ENCODE measurements at regions not wholly inside any gene's neighbourhood (a gene's known extent, or its start where the extent isn't known, plus 50 kb on each side); places are given as distances from the start of the nearest gene placed in this dataset.
"Not testable (repeated sequence)": the region's sequence is repeated elsewhere in the genome, so short reads cannot be mapped to it uniquely, and the experiment has no call there.

DNA sequence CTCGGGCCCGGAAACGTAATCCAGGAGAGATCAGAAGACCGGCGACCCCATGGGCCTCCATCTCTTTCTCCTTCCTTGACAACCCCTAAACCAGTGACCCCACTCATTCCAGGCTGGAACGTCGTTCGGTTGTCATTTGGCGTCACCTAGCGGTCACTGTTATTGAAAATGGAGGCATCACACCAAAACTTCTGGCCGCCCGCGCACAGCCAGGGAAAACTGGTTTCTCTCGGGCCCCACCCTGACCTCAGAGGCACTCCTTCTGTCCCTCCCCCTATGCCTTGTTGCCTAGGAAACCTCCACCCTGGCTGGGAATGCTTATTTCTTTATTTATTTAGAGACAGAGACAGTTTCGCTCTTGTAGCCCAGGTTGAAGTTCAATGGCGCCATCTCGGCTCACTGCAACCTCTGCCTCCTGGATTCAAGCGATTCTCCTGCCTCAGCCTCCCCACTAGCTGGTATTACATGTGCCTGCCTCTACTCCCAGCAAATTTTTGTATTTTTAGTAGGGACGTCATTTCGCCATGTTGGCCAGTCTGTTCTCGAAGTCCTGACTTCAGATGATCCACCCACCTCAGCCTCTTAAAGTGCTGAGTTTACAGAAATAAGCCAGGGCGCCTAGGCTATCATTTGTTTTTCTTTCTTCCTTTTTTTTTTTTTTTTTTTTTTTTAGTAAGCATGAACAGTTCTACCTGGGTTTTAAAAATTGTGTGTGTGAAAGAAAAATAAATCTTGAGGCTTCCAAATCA lies 2144.1 kb upstream of the TPTE start:
- DNase-seq (ENCODE audit: low spot score), result not testable (repeated sequence)

DNA sequence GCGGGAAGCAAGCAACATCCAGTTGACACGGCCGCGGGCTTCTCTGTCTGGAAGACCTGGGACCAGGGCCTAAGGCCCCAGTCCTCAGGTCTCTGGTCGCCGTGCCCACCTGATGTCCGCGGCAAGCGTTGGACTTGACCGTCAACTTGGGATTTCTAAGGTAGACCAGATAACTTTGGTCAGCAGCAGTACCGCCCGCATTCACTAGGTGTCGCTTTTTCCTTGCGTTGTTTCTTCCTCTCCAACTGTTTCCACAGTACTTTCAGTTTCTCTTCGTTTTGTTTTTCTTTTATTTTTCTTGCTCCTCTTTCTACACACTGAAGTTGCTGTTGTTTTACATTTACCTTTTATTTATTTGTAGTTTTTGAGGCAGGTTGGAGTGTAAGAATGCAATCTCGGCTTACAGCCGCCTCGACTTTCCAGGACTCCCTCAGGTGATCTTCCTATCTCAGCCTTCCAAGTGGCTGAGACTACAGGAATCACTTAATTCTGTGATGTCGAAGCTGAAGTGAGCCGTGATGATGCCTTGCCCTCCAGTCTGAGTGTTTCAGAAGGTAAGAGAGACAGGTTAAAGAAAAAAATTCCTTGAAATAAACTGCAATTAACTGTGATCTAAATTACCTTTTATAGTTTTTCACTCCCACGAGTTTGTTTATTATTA lies 2140.8 kb upstream of the TPTE start:
- DNase-seq (ENCODE audit: low spot score), result not testable (repeated sequence)

DNA sequence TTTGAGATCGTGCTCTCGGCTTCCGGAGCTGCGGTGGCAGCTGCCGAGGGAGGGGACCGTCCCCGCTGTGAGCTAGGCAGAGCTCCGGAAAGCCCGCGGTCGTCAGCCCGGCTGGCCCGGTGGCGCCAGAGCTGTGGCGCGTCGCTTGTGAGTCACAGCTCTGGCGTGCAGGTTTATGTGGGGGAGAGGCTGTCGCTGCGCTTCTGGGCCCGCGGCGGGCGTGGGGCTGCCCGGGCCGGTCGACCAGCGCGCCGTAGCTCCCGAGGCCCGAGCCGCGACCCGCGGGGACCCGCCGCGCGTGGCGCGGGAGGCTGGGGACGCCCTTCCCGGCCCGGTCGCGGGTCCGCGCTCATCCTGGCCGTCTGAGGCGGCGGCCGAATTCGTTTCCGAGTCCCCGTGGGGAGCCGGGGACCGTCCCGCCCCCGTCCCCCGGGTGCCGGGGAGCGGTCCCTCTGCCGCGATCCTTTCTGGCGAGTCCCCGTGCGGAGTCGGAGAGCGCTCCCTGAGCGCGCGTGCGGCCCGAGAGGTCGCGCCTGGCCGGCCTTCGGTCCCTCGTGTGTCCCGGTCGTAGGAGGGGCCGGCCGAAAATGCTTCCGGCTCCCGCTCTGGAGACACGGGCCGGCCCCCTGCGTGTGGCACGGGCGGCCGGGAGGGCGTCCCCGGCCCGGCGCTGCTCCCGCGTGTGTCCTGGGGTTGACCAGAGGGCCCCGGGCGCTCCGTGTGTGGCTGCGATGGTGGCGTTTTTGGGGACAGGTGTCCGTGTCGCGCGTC lies 2133.0 kb upstream of the TPTE start:
- DNase-seq (ENCODE audit: low spot score), result not testable (repeated sequence)

DNA sequence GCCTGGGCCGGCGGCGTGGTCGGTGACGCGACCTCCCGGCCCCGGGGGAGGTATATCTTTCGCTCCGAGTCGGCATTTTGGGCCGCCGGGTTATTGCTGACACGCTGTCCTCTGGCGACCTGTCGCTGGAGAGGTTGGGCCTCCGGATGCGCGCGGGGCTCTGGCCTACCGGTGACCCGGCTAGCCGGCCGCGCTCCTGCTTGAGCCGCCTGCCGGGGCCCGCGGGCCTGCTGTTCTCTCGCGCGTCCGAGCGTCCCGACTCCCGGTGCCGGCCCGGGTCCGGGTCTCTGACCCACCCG lies 2132.5 kb upstream of the TPTE start:
- DNase-seq (ENCODE audit: low spot score), result not testable (repeated sequence)

DNA sequence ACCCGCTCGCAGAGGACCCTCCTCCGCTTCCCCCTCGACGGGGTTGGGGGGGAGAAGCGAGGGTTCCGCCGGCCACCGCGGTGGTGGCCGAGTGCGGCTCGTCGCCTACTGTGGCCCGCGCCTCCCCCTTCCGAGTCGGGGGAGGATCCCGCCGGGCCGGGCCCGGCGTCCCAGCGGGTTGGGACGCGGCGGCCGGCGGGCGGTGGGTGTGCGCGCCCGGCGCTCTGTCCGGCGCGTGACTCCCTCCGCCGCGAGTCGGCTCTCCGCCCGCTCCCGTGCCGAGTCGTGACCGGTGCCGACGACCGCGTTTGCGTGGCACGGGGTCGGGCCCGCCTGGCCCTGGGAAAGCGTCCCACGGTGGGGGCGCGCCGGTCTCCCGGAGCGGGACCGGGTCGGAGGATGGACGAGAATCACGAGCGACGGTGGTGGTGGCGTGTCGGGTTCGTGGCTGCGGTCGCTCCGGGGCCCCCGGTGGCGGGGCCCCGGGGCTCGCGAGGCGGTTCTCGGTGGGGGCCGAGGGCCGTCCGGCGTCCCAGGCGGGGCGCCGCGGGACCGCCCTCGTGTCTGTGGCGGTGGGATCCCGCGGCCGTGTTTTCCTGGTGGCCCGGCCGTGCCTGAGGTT lies 2130.7 kb upstream of the TPTE start:
- not testable (repeated sequence) for DNase-seq (ENCODE audit: low spot score)

DNA sequence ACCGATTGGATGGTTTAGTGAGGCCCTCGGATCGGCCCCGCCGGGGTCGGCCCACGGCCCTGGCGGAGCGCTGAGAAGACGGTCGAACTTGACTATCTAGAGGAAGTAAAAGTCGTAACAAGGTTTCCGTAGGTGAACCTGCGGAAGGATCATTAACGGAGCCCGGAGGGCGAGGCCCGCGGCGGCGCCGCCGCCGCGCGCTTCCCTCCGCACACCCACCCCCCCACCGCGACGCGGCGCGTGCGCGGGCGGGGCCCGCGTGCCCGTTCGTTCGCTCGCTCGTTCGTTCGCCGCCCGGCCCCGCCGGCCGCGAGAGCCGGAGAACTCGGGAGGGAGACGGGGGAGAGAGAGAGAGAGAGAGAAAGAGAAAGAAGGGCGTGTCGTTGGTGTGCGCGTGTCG lies 2127.0 kb upstream of the TPTE start:
- DNase-seq (ENCODE audit: low spot score), result not testable (repeated sequence)

DNA sequence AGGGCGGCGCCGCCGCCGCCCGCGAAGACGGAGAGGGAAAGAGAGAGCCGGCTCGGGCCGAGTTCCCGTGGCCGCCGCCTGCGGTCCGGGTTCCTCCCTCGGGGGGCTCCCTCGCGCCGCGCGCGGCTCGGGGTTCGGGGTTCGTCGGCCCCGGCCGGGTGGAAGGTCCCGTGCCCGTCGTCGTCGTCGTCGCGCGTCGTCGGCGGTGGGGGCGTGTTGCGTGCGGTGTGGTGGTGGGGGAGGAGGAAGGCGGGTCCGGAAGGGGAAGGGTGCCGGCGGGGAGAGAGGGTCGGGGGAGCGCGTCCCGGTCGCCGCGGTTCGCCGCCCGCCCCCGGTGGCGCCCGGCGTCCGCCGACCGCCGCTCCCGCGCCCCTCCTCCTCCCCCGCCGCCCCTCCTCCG lies 2125.4 kb upstream of the TPTE start:
- not testable (repeated sequence) for DNase-seq (ENCODE audit: low spot score)

DNA sequence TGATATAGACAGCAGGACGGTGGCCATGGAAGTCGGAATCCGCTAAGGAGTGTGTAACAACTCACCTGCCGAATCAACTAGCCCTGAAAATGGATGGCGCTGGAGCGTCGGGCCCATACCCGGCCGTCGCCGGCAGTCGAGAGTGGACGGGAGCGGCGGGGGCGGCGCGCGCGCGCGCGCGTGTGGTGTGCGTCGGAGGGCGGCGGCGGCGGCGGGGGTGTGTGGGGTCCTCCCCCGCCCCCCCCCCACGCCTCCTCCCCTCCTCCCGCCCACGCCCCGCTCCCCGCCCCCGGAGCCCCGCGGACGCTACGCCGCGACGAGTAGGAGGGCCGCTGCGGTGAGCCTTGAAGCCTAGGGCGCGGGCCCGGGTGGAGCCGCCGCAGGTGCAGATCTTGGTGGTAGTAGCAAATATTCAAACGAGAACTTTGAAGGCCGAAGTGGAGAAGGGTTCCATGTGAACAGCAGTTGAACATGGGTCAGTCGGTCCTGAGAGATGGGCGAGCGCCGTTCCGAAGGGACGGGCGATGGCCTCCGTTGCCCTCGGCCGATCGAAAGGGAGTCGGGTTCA lies 2122.4 kb upstream of the TPTE start:
- not testable (repeated sequence) for DNase-seq (ENCODE audit: low spot score)

DNA sequence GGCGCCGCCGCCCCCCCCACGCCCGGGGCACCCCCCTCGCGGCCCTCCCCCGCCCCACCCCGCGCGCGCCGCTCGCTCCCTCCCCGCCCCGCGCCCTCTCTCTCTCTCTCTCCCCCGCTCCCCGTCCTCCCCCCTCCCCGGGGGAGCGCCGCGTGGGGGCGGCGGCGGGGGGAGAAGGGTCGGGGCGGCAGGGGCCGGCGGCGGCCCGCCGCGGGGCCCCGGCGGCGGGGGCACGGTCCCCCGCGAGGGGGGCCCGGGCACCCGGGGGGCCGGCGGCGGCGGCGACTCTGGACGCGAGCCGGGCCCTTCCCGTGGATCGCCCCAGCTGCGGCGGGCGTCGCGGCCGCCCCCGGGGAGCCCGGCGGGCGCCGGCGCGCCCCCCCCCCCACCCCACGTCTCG lies 2121.5 kb upstream of the TPTE start:
- DNase-seq (ENCODE audit: low spot score), result not testable (repeated sequence)

DNA sequence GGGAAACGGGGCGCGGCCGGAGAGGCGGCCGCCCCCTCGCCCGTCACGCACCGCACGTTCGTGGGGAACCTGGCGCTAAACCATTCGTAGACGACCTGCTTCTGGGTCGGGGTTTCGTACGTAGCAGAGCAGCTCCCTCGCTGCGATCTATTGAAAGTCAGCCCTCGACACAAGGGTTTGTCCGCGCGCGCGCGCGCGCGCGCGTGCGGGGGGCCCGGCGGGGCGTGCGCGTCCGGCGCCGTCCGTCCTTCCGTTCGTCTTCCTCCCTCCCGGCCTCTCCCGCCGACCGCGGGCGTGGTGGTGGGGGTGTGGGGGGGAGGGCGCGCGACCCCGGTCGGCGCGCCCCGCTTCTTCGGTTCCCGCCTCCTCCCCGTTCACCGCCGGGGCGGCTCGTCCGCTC lies 2119.6 kb upstream of the TPTE start:
- not testable (repeated sequence) for DNase-seq (ENCODE audit: low spot score)

DNA sequence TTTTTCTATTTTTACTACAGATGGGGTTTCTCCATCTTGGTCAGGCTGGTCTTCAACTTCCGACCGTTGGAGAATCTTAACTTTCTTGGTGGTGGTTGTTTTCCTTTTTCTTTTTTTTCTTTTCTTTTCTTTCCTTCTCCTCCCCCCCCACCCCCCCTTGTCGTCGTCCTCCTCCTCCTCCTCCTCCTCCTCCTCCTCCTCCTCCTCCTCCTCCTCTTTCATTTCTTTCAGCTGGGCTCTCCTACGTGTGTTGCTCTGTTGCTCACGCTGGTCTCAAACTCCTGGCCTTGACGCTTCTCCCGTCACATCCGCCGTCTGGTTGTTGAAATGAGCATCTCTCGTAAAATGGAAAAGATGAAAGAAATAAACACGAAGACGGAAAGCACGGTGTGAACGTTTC lies 2115.1 kb upstream of the TPTE start:
- DNase-seq (ENCODE audit: low spot score), result not testable (repeated sequence)

DNA sequence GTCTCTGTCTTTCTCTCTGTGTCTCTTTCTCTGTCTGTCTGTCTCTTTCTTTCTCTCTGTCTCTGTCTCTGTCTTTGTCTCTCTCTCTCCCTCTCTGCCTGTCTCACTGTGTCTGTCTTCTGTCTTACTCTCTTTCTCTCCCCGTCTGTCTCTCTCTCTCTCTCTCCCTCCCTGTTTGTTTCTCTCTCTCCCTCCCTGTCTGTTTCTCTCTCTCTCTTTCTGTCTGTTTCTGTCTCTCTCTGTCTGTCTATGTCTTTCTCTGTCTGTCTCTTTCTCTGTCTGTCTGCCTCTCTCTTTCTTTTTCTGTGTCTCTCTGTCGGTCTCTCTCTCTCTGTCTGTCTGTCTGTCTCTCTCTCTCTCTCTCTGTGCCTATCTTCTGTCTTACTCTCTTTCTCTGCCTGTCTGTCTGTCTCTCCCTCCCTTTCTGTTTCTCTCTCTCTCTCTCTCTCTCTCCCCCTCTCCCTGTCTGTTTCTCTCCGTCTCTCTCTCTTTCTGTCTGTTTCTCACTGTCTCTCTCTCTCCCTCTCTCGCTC lies 2110.2 kb upstream of the TPTE start:
- not testable (repeated sequence) for DNase-seq (ENCODE audit: low spot score)

DNA sequence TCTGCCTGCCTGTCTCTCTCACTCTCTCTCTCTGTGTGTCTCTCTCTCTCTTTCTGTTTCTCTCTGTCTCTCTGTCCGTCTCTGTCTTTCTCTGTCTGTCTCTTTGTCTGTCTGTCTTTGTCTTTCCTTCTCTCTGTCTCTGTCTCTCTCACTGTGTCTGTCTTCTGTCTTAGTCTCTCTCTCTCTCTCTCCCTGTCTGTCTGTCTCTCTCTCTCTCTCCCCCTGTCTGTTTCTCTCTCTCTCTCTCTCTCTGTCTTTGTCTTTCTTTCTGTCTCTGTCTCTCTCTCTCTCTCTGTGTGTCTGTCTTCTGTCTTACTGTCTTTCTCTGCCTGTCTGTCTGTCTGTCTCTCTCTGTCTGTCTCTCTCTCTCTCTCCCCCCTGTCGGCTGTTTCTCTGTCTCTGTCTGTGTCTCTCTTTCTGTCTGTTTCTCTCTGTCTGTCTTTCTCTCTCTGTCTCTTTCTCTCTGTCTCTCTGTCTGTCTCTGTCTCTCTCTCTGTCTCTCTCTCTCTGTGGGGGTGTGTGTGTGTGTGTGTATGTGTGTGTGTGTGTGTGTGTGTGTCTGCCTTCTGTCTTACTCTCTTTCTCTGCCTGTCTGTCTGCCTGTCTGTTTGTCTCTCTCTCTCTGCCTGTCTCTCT lies 2101.3 kb upstream of the TPTE start:
- peak; percentile 10 for DNase-seq (ENCODE audit: low spot score)

DNA sequence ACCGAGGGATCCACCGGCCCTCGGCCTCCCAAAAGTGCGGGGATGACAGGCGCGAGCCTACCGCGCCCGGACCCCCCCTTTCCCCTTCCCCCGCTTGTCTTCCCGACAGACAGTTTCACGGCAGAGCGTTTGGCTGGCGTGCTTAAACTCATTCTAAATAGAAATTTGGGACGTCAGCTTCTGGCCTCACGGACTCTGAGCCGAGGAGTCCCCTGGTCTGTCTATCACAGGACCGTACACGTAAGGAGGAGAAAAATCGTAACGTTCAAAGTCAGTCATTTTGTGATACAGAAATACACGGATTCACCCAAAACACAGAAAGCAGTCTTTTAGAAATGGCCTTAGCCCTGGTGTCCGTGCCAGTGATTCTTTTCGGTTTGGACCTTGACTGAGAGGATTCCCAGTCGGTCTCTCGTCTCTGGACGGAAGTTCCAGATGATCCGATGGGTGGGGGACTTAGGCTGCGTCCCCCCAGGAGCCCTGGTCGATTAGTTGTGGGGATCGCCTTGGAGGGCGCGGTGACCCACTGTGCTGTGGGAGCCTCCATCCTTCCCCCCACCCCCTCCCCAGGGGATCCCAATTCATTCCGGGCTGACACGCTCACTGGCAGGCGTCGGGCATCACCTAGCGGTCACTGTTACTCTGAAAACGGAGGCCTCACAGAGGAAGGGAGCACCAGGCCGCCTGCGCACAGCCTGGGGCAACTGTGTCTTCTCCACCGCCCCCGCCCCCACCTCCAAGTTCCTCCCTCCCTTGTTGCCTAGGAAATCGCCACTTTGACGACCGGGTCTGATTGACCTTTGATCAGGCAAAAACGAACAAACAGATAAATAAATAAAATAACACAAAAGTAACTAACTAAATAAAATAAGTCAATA lies 2093.4 kb upstream of the TPTE start:
- not testable (repeated sequence) for DNase-seq (ENCODE audit: low spot score)

DNA sequence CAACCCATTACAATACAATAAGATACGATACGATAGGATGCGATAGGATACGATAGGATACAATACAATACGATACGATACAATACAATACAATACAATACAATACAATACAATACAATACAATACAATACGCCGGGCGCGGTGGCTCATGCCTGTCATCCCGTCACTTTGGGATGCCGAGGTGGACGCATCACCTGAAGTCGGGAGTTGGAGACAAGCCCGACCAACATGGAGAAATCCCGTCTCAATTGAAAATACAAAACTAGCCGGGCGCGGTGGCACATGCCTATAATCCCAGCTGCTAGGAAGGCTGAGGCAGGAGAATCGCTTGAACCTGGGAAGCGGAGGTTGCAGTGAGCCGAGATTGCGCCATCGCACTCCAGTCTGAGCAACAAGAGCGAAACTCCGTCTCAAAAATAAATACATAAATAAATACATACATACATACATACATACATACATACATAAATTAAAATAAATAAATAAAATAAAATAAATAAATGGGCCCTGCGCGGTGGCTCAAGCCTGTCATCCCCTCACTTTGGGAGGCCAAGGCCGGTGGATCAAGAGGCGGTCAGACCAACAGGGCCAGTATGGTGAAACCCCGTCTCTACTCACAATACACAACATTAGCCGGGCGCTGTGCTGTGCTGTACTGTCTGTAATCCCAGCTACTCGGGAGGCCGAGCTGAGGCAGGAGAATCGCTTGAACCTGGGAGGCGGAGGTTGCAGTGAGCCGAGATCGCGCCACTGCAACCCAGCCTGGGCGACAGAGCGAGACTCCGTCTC lies 2092.5 kb upstream of the TPTE start:
- not testable (repeated sequence) for DNase-seq (ENCODE audit: low spot score)

DNA sequence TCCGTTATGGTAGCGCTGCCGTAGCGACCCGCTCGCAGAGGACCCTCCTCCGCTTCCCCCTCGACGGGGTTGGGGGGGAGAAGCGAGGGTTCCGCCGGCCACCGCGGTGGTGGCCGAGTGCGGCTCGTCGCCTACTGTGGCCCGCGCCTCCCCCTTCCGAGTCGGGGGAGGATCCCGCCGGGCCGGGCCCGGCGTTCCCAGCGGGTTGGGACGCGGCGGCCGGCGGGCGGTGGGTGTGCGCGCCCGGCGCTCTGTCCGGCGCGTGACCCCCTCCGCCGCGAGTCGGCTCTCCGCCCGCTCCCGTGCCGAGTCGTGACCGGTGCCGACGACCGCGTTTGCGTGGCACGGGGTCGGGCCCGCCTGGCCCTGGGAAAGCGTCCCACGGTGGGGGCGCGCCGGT lies 2086.7 kb upstream of the TPTE start:
- DNase-seq (ENCODE audit: low spot score), result not testable (repeated sequence)

DNA sequence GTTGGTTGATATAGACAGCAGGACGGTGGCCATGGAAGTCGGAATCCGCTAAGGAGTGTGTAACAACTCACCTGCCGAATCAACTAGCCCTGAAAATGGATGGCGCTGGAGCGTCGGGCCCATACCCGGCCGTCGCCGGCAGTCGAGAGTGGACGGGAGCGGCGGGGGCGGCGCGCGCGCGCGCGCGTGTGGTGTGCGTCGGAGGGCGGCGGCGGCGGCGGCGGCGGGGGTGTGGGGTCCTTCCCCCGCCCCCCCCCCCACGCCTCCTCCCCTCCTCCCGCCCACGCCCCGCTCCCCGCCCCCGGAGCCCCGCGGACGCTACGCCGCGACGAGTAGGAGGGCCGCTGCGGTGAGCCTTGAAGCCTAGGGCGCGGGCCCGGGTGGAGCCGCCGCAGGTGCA lies 2078.3 kb upstream of the TPTE start:
- not testable (repeated sequence) for DNase-seq (ENCODE audit: low spot score)

DNA sequence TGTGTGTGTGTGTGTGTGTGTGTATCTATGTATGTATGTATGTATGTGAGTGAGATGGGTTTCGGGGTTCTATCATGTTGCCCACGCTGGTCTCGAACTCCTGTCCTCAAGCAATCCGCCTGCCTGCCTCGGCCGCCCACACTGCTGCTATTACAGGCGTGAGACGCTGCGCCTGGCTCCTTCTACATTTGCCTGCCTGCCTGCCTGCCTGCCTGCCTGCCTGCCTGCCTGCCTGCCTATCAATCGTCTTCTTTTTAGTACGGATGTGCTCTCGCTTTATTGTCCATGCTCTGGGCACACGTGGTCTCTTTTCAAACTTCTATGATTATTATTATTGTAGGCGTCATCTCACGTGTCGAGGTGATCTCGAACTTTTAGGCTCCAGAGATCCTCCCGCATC lies 2071.6 kb upstream of the TPTE start:
- DNase-seq (ENCODE audit: low spot score), result not testable (repeated sequence)
